ENCODE measurements at regions not wholly inside any gene's neighbourhood (a gene's known extent, or its start where the extent isn't known, plus 50 kb on each side); places are given as distances from the start of the nearest gene placed in this dataset.

DNA sequence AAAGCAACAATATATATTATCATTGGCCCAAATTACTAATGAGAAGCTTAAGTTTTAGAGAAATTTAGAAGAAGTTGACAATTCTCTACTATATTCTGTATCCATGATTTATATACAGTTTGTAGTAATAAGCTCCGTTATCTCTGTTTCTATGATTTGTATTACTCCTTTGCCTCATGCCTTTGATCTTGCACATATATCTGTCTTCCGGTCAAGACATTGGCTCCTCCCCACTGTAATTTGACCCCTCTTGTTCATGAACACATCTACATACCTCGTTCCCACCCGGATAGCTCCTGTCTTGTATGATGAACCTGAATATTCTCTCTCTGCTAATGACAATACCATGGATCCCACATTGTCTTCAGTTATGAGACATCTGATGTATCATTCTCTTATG lies 581.0 kb upstream of the RGS18 start:
- DNase-seq (ENCODE audit: low read depth, low spot score): no peak

DNA sequence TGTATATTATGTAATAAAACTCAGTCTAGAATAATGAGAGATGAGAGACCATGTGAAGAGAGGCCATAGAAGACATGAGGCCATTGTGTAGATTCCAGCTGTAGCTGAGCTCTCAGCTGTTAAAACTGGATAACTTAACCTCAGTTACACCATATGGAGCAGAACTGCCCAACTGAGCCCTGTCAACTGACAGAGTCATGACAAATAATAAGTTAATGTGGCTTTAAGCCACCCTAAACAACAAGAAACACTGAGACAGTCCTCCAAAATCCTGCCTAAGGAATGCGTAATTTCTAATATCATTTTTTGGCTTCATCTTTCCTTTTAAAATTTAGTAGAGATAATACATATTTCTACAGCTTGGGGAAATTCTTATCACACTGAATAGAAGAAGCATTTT lies 580.0 kb upstream of the RGS18 start:
- no peak for DNase-seq (ENCODE audit: low read depth, low spot score)

DNA sequence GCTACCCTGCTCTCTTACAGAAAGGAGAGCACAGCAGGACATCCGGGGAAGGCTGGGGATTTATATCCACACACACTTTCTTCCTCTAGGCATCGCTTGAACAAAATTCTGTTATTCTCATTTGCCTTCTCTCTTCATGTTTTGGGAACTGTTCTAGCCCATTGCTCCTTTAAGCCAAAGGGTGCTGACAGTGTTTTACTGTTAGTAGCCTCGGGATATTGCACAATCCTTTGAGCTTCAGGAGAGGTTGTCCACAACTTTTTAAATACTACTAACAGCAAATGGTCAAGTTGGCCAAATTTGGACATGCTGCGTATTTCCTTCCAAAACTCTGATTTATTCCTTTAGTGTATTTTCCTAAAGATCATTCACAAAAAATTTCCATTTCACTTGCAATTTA lies 579.2 kb upstream of the RGS18 start:
- no peak for DNase-seq (ENCODE audit: low read depth, low spot score)

DNA sequence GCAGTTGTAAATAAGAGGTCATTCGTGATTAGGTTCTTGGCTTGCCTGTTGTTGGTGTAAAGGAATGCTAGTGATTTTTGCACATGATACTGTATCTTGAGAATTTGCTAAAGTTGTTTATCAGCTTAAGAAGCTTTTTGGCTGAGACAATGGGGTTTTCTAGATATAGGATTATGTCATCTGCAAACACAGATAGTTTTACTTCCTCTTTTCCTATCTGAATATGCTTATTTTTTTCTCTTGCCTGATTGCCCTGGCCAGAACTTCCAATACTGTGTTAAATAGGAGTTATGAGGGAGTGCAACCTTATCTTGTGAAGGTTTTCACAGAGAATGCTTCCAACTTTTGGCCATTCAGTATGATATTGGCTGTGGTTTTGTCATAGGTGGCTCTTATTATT lies 576.1 kb upstream of the RGS18 start:
- DNase-seq (ENCODE audit: low read depth, low spot score): no peak

DNA sequence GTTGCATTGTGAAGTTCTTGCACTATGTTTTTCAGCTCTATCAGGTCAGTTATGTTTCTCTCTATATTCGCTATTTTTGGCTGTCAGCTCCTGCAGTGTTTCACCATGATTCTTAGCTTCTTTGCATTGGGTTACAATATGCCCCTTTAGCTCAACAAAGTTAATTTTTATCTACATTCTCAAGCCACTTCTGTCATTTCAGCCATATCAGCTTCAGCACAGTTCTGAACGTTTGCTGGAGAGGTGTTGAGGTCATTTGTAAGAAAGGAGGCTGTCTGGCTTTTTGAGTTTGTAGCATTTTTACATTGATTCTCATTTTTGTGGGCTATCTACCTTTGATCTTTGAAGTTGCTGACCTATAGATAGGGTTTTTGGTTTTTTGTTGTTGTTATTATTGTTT lies 573.2 kb upstream of the RGS18 start:
- DNase-seq (ENCODE audit: low read depth, low spot score): no peak

DNA sequence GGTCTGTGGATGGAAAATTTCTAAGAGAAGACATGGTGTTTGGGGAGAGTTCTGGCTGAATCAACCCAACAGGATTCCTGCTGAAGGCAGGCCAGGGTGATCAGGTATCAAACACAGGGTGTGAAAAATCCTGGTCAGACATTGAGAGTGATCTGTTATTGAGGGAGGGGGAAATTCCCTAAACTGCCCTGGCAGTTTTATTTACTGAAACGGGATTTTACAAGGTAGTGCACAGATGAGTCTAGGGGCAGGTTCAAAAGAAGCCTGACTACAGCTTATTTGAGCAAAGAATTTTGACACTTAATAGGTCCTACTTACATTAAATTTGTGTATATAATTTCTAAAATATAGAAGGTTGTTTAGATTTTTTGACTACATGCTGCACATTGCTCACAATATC lies 569.4 kb upstream of the RGS18 start:
- DNase-seq (ENCODE audit: low read depth, low spot score): no peak

DNA sequence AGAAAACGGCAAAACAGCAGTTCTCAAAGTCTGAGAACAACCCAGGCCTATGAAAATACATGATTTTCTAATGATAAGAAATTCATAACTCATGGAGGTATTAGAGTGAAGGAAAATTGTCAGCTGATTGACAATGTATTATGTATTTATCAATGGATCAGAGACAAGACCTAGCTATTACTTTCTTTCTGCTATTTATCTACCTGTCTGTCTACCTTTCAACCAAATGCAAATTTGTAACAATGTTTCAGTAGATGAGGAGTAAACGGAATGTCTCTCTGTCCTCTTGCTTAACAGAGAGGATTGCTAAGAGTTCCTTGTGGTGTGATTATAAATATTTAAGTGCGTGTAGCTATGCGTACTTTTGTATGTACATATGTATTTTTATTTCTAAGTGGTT lies 568.7 kb upstream of the RGS18 start:
- DNase-seq (ENCODE audit: low read depth, low spot score): no peak

DNA sequence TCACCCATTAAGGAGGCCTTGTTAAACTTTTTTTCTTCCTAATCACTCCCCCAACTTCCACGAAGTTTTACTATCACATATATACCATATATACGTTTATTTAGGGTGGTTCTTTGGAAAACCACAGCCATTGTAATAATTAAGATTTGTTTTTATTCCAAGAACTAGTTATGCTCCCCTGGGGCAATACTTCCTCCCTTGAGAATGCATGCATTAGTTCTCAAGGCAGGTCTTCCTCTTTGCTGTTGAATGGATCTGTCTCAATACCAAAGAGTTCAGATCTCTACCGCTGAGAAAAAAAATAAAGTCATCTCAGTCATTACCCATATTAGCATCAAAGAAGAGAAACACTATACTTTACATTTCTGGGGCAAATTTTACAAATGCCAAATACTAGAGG lies 567.7 kb upstream of the RGS18 start:
- no peak for DNase-seq (ENCODE audit: low read depth, low spot score)

DNA sequence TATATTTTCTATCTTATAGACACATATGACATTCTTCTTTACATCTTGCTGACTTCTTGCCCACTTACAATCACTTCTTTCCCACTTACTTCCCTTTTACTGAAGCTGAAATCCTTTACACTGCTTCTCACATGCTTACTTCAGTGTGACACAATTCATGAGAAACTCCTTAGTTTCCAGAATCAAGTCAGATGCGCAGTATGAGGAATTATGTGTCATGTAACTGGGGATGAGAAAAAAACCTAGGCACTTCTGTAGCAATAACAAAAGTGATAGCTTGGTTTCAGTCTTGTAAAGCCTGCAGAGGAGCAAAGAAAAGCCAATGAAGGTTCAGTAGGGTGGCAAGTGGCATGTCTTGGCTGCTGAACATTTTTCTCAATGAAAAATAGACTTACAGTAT lies 566.2 kb upstream of the RGS18 start:
- no peak for DNase-seq (ENCODE audit: low read depth, low spot score)

DNA sequence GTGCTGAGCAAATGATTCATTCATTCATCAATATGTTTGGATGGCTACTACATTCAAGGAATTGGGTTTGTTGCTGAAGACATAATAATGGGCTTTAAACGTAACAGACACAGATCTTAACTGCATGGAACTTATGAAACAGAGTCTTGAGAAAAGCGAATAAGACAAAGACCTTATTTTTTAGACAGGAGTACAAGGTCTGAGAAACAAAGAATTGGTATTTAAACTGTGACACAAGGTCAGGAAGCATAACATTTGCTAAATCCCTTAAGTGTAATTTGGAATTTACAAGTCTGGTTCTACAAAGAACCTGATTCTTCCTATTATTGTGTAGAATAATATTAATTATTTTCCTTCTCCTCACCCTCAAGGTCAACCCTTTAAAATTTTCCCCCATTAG lies 565.4 kb upstream of the RGS18 start:
- no peak for DNase-seq (ENCODE audit: low read depth, low spot score)

DNA sequence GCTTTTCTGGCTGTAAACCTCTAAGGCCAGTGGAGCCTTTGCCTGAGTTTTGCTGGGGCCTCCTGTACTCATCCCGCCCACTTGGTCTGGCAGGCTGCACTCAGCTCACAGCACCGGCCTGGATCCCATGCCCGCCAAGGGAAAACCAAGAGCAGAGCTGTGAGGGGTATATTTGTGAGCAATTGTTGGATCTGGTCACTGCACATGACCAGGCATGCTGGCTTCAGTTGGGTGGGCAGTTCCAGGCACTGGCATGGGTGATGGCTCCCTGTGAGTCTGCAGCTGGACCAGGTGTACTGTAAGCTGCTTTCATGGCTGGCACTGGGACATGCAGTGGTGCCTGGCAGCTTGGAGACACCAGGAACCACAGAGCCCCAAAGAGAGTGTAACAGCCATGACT lies 563.1 kb upstream of the RGS18 start:
- no peak for DNase-seq (ENCODE audit: low read depth, low spot score)

DNA sequence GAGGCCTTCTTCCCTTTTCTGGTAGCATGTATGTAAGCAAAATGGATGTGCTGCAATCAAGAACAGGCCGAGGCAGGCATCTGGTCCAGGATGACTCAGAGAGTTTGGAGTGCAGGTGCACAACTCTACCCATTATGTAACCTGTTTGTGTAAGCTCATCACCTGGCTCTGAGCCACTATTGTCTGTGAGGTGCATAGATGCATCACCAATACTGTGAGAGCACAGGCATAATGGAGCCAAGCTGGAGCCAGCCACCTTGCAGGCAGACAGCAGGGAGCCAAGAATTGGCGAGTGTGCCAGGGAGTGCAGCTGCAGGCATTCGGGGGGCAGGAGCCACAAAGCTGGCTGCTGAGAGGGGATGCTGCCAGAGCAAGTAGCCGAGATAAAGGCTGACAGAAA lies 549.9 kb upstream of the RGS18 start:
- no peak for DNase-seq (ENCODE audit: low read depth, low spot score)

DNA sequence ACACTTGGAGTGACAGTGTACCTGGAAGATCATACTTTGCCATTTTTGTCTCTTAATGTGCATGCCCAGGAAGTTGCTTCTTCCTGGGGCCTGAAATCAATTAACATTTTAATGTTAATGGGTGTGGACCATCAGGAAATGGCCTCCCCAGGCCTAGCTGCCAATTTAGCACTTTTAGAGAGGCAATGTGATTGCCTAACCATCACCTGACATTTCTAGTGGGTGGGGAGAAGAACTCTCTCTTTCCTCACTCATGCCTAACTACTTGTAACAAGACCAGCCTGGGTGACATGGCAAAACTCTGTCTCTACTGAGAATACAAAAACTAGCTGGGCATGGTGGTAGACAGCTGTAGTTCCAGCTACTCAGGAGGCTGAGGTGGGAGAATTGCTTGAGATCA lies 549.0 kb upstream of the RGS18 start:
- no peak for DNase-seq (ENCODE audit: low read depth, low spot score)

DNA sequence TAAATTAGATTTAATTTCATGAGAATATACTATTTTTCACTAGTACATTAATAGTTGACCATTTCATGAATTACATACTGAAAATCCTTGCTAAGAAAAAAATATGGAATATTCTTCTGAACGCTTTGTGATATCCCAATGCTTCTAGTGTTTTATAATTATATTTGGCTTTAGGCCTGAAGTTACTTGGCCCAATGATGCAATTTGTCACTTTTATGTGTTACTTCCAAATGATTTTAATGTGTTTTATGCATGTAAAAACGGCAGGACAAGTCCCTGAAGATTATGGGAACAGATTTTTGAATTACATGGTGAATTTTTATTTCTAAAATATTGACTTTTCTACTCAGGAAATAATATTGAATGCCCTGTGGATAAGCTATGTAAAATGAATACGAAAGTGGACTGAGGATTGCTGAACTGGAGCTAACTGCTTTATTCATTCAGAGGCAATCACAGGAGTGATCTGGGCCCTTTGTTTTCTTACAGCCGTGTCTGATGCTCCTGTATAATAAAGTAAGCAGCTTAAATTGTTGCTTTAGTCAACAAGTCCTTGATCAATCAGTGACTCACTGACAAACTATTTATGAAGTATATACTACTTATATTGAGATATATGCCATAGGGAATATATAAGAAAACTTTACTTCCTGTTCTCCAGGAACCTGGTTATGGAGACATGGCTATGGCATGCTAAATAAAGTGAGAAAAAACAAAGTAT lies 543.0 kb upstream of the RGS18 start:
- no peak for DNase-seq (ENCODE audit: low read depth, low spot score)

DNA sequence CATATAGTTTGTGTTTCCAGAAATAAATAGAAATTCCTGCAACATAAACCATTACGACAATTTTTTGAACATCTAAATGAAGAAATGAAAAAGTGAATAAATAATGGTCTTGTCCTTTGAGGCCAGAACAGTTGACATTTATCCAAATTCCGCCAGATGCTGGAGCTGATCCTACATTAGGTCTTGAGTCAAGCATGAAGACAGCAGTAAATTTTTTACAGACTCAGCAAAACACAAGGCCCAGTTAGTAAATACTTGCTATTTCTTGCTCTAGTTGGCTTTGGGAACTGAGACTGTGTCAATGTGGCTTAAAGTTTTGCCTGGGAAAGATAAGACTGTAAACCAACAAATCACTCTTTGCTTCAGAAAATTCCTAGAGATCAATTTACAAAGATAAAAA lies 540.1 kb upstream of the RGS18 start:
- no peak for DNase-seq (ENCODE audit: low read depth, low spot score)

DNA sequence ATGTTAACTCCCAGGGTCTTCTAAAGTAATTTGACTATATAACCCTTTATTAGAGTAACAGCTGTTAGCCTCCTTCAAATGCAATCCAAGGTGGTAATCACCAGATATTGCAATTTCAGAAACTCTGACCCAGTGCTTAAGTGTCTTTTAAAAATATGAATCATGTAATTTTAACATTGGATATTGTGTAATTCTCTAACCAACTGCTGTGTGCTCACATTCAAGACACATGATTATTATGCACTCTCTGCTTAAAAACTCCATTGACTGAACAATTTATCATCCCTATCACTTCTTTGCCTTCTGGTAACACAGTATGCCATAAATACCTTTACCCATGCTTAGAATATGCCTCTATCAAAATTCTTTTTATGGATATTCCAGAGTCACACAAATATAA lies 537.4 kb upstream of the RGS18 start:
- DNase-seq (ENCODE audit: low read depth, low spot score): no peak

DNA sequence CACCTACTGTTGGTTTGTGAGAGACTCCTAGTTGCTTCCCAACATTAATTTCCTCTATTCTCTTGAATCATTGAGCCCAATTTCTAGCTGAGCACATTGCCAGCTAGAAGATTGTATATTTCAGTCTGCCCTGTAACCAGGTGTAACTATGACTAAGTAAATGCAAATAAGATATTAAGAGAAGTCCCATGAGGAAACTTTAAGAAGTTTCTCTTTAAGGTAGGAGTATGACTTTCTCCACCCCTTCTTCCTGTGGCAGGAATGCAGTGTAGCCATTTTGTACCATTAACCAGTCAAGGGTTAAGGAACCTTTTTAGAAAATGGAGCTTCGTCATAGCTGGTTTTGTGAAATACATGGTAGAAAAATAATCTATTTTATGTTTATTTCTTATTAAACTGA lies 534.2 kb upstream of the RGS18 start:
- DNase-seq (ENCODE audit: low read depth, low spot score): no peak

DNA sequence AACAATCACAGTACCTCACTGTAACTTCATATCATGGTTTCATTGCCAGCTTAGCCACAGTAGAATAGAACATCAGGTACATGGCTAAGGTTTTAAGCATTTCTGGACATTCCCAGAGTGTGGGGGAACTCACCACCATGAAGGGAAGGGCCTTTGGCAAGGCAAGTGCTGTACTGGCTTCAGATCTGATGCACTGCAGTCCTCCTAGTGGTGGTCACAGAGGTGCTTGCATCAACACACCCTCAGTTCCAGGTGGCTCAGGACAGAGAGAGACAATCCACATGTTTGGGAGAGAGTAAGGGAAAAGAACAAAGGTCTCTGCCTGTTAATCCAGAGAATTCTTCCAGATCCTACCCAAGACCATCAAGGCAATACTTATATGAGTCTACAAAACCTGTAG lies 528.4 kb upstream of the RGS18 start:
- DNase-seq (ENCODE audit: low read depth, low spot score): no peak

DNA sequence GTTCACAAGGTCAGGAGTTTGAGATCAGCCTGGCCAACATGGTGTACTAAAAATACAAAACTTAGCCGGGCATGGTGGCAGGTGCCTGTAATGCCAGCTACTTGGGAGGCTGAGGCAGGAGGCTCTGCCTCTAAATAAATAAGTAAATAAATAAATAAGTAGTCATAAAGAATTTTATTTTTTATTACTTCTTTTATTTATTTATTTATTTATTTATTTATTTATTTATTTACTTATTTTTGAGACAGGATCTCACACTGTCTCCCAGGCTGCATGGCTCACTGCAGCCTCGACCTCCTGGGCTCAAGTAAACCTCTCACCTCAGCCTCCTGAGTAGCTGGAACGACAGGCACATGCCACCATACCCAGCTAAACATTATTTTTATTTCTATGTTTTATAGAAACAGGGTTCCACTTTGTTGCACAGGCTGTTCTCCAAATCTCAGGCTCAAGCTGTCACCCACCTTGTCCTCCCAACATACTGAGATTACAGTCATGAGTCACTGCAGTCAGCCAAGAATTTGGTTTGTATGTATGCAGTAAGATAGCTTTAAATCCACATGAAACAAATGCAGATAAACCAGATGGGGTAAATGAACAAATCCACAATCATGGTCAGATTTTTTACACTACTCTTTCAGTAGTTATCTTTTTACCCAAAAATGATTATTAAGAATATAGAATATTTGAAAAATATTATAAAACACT lies 523.3 kb upstream of the RGS18 start:
- DNase-seq (ENCODE audit: low read depth, low spot score): no peak

DNA sequence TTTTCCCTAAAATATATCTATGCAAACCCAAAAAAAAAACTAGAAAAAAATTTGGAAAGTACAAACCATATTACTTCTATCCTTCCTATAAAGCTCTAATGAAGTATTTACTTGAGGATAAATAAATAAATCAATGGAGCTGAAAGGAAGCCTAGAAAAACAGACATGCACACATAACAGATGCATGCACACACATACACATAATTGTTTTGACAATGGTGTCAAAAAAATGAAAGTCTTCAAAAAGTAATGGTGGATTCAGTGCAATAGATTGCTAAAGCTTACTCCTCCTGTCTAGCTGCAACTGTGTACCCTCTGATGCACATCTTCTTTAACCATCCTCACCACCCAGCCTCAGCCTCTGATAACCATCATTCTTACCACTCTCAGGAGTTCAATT lies 521.9 kb upstream of the RGS18 start:
- no peak for DNase-seq (ENCODE audit: low read depth, low spot score)

DNA sequence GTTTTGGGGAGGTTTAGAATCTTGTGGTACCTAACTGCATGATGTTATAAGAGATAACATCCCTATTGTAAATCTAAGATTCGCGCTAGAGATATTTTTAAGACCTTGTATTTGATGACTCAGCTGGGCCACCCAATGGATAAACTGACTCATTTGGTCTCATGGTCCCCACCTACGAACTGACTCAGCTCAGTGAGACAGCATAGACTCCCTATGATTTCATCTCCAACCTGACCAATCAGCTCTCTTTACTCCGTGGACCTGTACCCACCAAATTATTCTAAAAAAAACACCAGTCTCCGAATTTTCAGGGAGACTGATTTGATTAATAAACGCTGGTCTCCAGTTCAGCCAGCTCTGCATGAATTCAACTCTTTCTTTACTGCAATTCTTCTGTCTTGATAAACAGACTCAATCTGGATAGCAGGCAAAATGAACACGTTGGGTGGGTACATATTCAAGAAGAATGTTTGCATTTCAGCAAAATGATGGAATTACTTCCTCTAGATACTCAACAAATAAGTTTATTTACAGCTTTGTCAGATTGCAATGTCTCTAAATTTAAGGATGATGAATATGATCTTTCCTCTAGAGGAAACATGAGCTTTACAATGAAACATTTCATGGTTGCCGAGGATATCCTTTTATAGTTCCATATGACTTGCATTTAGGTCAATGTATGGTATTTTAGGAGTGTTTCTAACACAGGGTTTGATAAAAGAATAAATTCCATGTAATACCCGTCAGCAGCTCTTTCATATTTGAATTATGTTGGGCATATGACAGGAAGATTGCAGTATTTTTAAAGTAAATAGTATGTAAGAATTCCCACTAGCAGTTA lies 516.6 kb upstream of the RGS18 start:
- peak; percentile 12 for DNase-seq (ENCODE audit: low read depth, low spot score)

DNA sequence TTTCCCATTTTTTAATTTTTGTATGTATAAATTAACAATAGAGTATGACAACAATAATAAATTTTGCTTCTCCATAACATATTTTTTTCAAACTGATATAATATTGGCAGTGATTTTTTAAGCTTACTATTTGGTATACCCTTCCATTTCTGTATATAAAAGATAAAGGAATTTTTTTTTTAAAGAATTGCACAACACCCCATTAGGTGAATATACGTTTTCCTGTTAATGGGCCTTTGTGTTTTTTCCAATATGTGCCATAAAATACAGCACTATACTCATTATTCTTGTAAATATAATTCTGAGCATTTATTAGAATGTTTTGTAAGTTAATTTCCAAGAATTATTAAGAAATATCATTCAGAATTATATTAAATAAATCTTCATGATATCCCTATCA lies 515.2 kb upstream of the RGS18 start:
- no peak for DNase-seq (ENCODE audit: low read depth, low spot score)

DNA sequence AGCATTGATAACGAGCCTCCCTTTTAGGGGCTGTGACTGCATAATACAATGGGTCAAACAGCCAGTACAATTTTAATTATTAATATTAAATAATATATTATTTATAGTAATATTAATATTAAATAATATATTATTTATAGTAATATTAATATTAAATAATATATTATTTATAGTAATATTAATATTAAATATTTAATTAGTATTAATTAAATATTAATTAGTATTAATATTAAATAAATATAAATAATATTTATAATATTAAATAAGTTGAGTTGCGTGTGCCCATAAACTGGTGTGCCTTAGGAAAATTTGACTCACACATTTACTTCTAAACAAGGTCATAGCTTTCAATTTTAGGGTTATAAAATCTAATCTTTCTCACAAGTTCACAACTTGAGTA lies 509.3 kb upstream of the RGS18 start:
- DNase-seq (ENCODE audit: low read depth, low spot score): no peak
